Gastrocnemius medialis (tissue), 4 donors: ENCODE measurements at regions not wholly inside any gene's neighbourhood (a gene's known extent, or its start where the extent isn't known, plus 50 kb on each side); places are given as distances from the start of the nearest gene placed in this dataset.

Source experiments
- POLR2A ChIP-seq, 2 donors: fragments of 450-650 bp; IDR thresholded peaks; one replicate each; pipeline ENCODE4 v1.6.1; 2017; ENCODE audit warnings: antibody characterized with exemption in 2 of 2, mild to moderate bottlenecking in 2 of 2, moderate library complexity in 2 of 2
- TF ChIP-seq, protein P1 (sequence below), 5 experiments: fragments of 450-650 bp in 3 of 5; fragments of 200-600 bp in 2 of 5; sonication (generic) in 2 of 5; IDR thresholded peaks in 4 of 5; conservative IDR thresholded peaks in 1 of 5; 1 replicate in 4 of 5; 2 replicates in 1 of 5; pipeline ENCODE4 v1.5.1; 2016 to 2019; ENCODE audit warnings: antibody characterized with exemption in 5 of 5, mild to moderate bottlenecking in 3 of 5, moderate library complexity in 3 of 5

DNA sequence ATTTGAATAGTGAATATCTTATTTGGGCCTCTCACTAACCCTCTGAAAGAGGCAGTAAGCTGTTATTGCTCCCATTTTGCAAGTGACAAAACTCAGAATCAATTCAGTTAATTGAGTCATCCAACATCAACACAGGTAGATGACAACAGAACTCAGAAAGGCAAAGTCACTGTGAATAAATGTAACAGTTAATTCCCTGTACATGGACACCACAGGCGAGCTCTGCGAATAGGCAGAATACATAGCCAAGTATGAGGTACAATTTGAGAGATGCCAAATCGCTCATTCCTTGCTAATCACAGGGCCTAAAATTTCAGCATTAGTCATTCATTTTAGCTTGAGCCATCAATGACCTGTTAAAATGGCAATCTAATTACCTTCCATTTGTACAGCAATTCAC lies 52.6 kb upstream of the HECTD2 start:
- TF ChIP-seq, protein P1, sequence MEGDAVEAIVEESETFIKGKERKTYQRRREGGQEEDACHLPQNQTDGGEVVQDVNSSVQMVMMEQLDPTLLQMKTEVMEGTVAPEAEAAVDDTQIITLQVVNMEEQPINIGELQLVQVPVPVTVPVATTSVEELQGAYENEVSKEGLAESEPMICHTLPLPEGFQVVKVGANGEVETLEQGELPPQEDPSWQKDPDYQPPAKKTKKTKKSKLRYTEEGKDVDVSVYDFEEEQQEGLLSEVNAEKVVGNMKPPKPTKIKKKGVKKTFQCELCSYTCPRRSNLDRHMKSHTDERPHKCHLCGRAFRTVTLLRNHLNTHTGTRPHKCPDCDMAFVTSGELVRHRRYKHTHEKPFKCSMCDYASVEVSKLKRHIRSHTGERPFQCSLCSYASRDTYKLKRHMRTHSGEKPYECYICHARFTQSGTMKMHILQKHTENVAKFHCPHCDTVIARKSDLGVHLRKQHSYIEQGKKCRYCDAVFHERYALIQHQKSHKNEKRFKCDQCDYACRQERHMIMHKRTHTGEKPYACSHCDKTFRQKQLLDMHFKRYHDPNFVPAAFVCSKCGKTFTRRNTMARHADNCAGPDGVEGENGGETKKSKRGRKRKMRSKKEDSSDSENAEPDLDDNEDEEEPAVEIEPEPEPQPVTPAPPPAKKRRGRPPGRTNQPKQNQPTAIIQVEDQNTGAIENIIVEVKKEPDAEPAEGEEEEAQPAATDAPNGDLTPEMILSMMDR (IDR thresholded peaks at IDR 0.05 in 4 of 5, conservative IDR thresholded peaks at IDR 0.05 in 1 of 5), result no peak
- no peak for TF ChIP-seq POLR2A (IDR thresholded peaks at IDR 0.05)
